K562 (cell line): ENCODE measurements at regions not wholly inside any gene's neighbourhood (a gene's known extent, or its start where the extent isn't known, plus 50 kb on each side); places are given as distances from the start of the nearest gene placed in this dataset.

Experiments
- ATAC-seq: fragments of 200-7000 bp; cut with Tn5 transposase; 3 replicates; pipeline ENCODE4 v1.9.1; 2020; ENCODE audit warnings: moderate library complexity
- BruUV-seq: library from RNA; stranded (reverse); fragments of 400-500 nt; replicated peaks from 2 replicates; lab custom pipeline; 2021; lab: Mats Ljungman, UMichigan
- CTCF ChIA-PET: fragments of 300-600 bp; formaldehyde crosslinking; extraction: SDS; loops from one replicate; lab custom pipeline; 2021; ENCODE audit warnings: low intra/inter-chr PET ratio; lab: Yijun Ruan, JAX
- POLR2A ChIA-PET: fragments of 300-600, 350-650 bp; sonication (Branson Sonifier 250); formaldehyde crosslinking; extraction: SDS; loops from one replicate; lab custom pipeline; 2021; ENCODE audit warnings: antibody characterized with exemption, inconsistent platforms; lab: Yijun Ruan, JAX
- DNase-seq, 4 experiments: peaks; one replicate each; pipeline versions ENCODE4 v3.0.0 to v3.0.0-alpha.2; 2011 to 2018; ENCODE audit warnings: low spot score in 3 of 4, mixed read lengths in 3 of 4; ENCODE audit errors: extremely low read depth in 1 of 4
- FAIRE-seq: peaks from 2 replicates; lab custom pipeline; 2011; peaks lifted over from hg19 to GRCh38; lab: Jason Lieb, UNC
- H2AFZ ChIP-seq: 2 replicates; pipeline ENCODE4 v1.6.0; 2011; ENCODE audit warnings: low read depth, low read length, control low read depth, inconsistent platforms
- H3K27ac ChIP-seq: fragments of 200-600 bp; 3 replicates; pipeline ENCODE4 v1.8.0; 2011; ENCODE audit warnings: low read depth, mild to moderate bottlenecking, control low read depth, inconsistent platforms, low read length, moderate library complexity, mixed read lengths; ENCODE audit errors: extremely low read depth
- H3K27me3 ChIP-seq, 2 experiments: fragments of 300-600 bp in 1 of 2; 2 replicates in 1 of 2; 3 replicates in 1 of 2; pipeline versions ENCODE4 v1.6.0 to v1.8.0; 2011; ENCODE audit warnings: inconsistent platforms in 2 of 2, low read length in 2 of 2, mild to moderate bottlenecking in 1 of 2, mixed read lengths in 1 of 2, moderate library complexity in 1 of 2; ENCODE audit not compliant: control insufficient read depth in 2 of 2, insufficient read depth in 2 of 2
- H3K36me3 ChIP-seq: fragments of 300-600 bp; 3 replicates; pipeline ENCODE4 v1.8.0; 2011; ENCODE audit warnings: mild to moderate bottlenecking, low read length, inconsistent platforms; ENCODE audit not compliant: control insufficient read depth, insufficient read depth
- H3K4me1 ChIP-seq, 2 experiments: fragments of 200-600 bp in 1 of 2; replicated peaks in 1 of 2; 2 replicates in 1 of 2; 3 replicates in 1 of 2; pipeline versions ENCODE4 v1.5.1 to v1.8.0; 2011; ENCODE audit warnings: inconsistent platforms in 2 of 2, low read length in 2 of 2, mild to moderate bottlenecking in 1 of 2, mixed read lengths in 1 of 2, moderate library complexity in 1 of 2; ENCODE audit not compliant: control insufficient read depth in 2 of 2, insufficient read depth in 2 of 2
- H3K4me2 ChIP-seq: 2 replicates; pipeline ENCODE4 v1.6.1; 2011; ENCODE audit warnings: low read length, control low read depth, inconsistent platforms, mixed read lengths; ENCODE audit not compliant: insufficient read depth
- H3K4me3 ChIP-seq: fragments of 200-600 bp; sonication (generic), shearing (Covaris generic); 2 replicates; pipeline ENCODE4 v1.5.1; 2016; ENCODE audit warnings: control low read depth, inconsistent platforms
- H3K79me2 ChIP-seq: fragments of 200-600 bp; 3 replicates; pipeline ENCODE4 v1.8.0; 2011; ENCODE audit warnings: low read length, inconsistent platforms; ENCODE audit not compliant: control insufficient read depth, insufficient read depth
- H3K9ac ChIP-seq, 2 experiments: 2 replicates each; pipeline versions ENCODE4 v1.6.0 to v1.6.1; 2011; ENCODE audit warnings: low read depth in 2 of 2, low read length in 2 of 2, control low read depth in 1 of 2, inconsistent platforms in 1 of 2, mild to moderate bottlenecking in 1 of 2, mixed read lengths in 1 of 2; ENCODE audit not compliant: insufficient read depth in 1 of 2
- H3K9me1 ChIP-seq: one replicate; pipeline ENCODE4 v1.6.0; 2011; ENCODE audit warnings: inconsistent platforms, mild to moderate bottlenecking, low read length, moderate library complexity; ENCODE audit not compliant: control insufficient read depth, insufficient read depth
- H3K9me3 ChIP-seq: replicated peaks from 2 replicates; pipeline ENCODE4 v1.5.1; 2011; ENCODE audit warnings: low read depth, low read length, inconsistent platforms; ENCODE audit not compliant: control insufficient read depth, insufficient read depth
- H4K20me1 ChIP-seq: replicated peaks from 2 replicates; pipeline ENCODE4 v1.6.1; 2011; ENCODE audit warnings: low read length, inconsistent platforms, mixed read lengths; ENCODE audit not compliant: control insufficient read depth, insufficient read depth
- ELF4 ChIP-seq: fragments of 450-650 bp; formaldehyde crosslinking; IDR thresholded peaks from 2 replicates; pipeline ENCODE4 v1.4.0; 2022; ENCODE audit warnings: missing genetic modification characterization
- TEAD1 ChIP-seq, 2 experiments: fragments of 450-650 bp in 1 of 2; sonication (generic) in 1 of 2; formaldehyde crosslinking; IDR thresholded peaks; 2 replicates each; pipeline versions ENCODE4 v1.4.0 to v1.8.0; 2020 to 2022; ENCODE audit warnings: mild to moderate bottlenecking in 2 of 2, missing genetic modification reagents in 1 of 2
- ZNF3 ChIP-seq: fragments of 250-450 bp; sonication (Bioruptor Pico); IDR thresholded peaks from 2 replicates; pipeline ENCODE4 v1.5.0; 2021; ENCODE audit warnings: mild to moderate bottlenecking, moderate library complexity
- WGBS: fragments of 100-300 bp; shearing (Covaris generic); methylation state at CpG from one replicate; pipeline ENCODE4 v1.1.6; 2016; ENCODE audit warnings: low coverage, mixed read lengths; ENCODE audit not compliant: insufficient coverage; ENCODE audit errors: missing lambda C conversion rate; 5-methylcytosine and 5-hydroxymethylcytosine counted together
- in situ Hi-C: fragments of 300-500 bp; cut with MboI; formaldehyde crosslinking; loops from 4 replicates; pipeline ENCODE4 v1.15.0; 2018; ENCODE audit warnings: inconsistent platforms, mixed read lengths
- intact Hi-C: fragments of 100-400 bp; cut with micrococcal nuclease; formaldehyde crosslinking; loops from 2 replicates; pipeline ENCODE4 v1.14.2; 2022
- TF ChIP-seq, protein P1 (sequence below), 2 experiments: IDR thresholded peaks; 2 replicates each; pipeline ENCODE4 v1.6.1; 2011; ENCODE audit warnings: borderline replicate concordance in 1 of 2, control low read depth in 1 of 2, low read depth in 1 of 2, low read length in 1 of 2, mild to moderate bottlenecking in 1 of 2, mixed read lengths in 1 of 2, moderate library complexity in 1 of 2; ENCODE audit not compliant: insufficient read depth in 1 of 2, insufficient read length in 1 of 2, poor library complexity in 1 of 2, severe bottlenecking in 1 of 2; ENCODE audit errors: extremely low read depth in 1 of 2

DNA sequence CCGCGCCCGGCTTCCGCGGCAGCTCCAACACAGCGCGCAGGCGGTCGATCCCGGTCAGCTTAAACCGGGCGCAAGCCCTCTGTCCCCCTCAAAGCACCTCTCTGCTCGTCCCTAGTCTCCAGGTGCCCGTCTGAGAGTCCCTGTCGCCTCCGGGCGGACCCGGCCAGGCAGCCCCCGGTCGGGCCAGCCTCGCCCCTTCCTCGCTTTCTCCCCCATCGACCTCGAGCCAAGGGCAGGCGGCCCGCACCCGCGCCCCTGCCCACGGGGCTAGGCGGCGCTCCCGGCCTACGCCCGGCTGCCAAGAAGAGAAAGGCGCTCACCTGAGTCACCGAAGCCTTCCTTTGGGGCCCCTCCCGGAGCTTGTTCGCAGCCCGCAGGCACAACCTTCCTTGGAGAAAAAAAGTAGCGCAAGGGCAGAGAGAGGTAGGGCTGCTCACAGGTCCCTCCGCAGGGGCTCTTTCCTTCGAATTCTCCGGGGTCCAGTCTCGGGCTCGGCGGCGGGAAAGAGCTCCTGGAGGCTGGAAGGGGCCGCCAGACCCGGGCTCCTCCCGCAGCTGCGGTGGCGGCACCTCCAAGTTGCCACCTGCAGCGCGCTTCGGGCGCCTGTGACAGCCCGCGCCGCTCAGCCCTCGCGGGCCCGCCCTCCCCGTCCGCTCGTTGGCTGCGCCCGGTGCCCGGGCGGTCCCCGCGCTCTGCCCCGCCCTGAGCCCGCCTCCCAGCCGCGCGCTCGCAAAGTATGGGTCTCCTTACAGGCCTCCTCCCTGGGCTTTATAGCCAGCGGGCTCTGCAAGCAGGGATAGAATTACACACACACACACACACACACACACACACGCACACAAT is 86.5 kb upstream of the EPB41L3 start:
- Histone ChIP-seq H3K4me2 (no peak overlapping the region), H3K79me2 (no peaks in the 10 kb centered on the region), H3K9me3 (no peaks in the 10 kb centered on the region), H3K27ac (no peak overlapping the region), H3K27me3 (no peaks in the 10 kb centered on the region), H3K36me3 (no peaks in the 10 kb centered on the region), H3K9ac (no peak overlapping the region), H2AFZ (no peak overlapping the region), H3K9me1 (no peaks in the 10 kb centered on the region), H3K4me3 (no peak overlapping the region), H4K20me1 (no peaks in the 10 kb centered on the region), H3K4me1 (peaks cover 0 to 16% of the 10 kb centered on the region in 2 experiments; a peak in 2 of 5 replicates)
- ATAC-seq: peak; percentile 75
- TF ChIP-seq TEAD1 (CRISPR knock-in tag; IDR thresholded peaks at IDR 0.05): no peak
- TF ChIP-seq, protein P1, sequence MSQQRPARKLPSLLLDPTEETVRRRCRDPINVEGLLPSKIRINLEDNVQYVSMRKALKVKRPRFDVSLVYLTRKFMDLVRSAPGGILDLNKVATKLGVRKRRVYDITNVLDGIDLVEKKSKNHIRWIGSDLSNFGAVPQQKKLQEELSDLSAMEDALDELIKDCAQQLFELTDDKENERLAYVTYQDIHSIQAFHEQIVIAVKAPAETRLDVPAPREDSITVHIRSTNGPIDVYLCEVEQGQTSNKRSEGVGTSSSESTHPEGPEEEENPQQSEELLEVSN (IDR thresholded peaks at IDR 0.05; ENCODE audit: borderline replicate concordance in 1 of 2, extremely low read depth in 1 of 2, insufficient read depth in 1 of 2, insufficient read length in 1 of 2, low read depth in 1 of 2, low read length in 1 of 2, poor library complexity in 1 of 2, severe bottlenecking in 1 of 2): peak in 1 of 2 experiments; percentile 11
- TF ChIP-seq ZNF3 (CRISPR knock-in tag): no peak
- no peak for TF ChIP-seq ELF4
- FAIRE-seq: no peak
- in situ Hi-C loops: no loop called here
- ChIA-PET CTCF (no interaction called here), POLR2A (no interaction called here)
- intact Hi-C loops: no loop called here
- peak; percentile 9 to 26 (median 22) for DNase-seq
- 10% methylated on average over 50 of the region's 79 CpGs for WGBS
- no TSS peak for BruUV-seq
